ENCODE measurements at regions not wholly inside any gene's neighbourhood (a gene's known extent, or its start where the extent isn't known, plus 50 kb on each side); places are given as distances from the start of the nearest gene placed in this dataset.
"Not testable (repeated sequence)": the region's sequence is repeated elsewhere in the genome, so short reads cannot be mapped to it uniquely, and the experiment has no call there.

- WGBS (ENCODE audit: low lambda C conversion rate), result 58% methylated on average over 6 of the region's 6 CpGs
- H3K4me1 ChIP-seq (ENCODE audit: control insufficient read depth in 1 of 2, insufficient read depth in 2 of 2, low read depth in 1 of 2, low read length in 1 of 2); CTCF ChIA-PET: not testable (repeated sequence)
Measured at GRCh38 chr11:116324077-116324476, 448.7 kb downstream of the BUD13 start.

GRCh38 chr11:116317212-116317611 is 455.6 kb downstream of the BUD13 start:
- Histone ChIP-seq H3K36me3 (replicated peaks in 1 of 2; ENCODE audit: control insufficient read depth in 1 of 2, insufficient read depth in 2 of 2, low read length in 1 of 2) (no peaks in the 10 kb centered on the region), H3K27ac (ENCODE audit: low read depth in 2 of 2, low read length in 1 of 2) (no peak overlapping the region), H3K4me2 (no peak overlapping the region), H3K9me3 (no peaks in the 10 kb centered on the region; the same call in 1 of the 2 replicates), H4K20me1 (ENCODE audit: insufficient read depth) (no peaks in the 10 kb centered on the region), H3K9me2 (no peaks in the 10 kb centered on the region), H3K9ac (no peak overlapping the region), H3K4me3 (ENCODE audit: low read depth in 2 of 2, low read length in 1 of 2) (no peak overlapping the region), H3K27me3 (ENCODE audit: insufficient read depth) (no peaks in the 10 kb centered on the region), H2AFZ (ENCODE audit: low read depth) (no peak overlapping the region), H3K79me2 (ENCODE audit: insufficient read depth) (no peaks in the 10 kb centered on the region), H3F3A (replicated peaks; ENCODE audit: insufficient read depth) (peaks cover 4% of the 10 kb centered on the region), H3K4me1 (ENCODE audit: control insufficient read depth in 1 of 2, insufficient read depth in 2 of 2, low read depth in 1 of 2, low read length in 1 of 2) (peaks cover 12 to 19% of the 10 kb centered on the region in 2 experiments)
- WGBS (ENCODE audit: low lambda C conversion rate), result 53% methylated on average over 3 of the region's 3 CpGs
- ChIA-PET CTCF (no interaction called here), POLR2A (no interaction called here)
- TF ChIP-seq EP300 (IDR thresholded peaks at IDR 0.05; ENCODE audit: borderline replicate concordance in 1 of 2, low read depth in 1 of 2, low read length in 1 of 2) (no peak), CHD2 (IDR thresholded peaks at IDR 0.05; ENCODE audit: low read length, partially characterized antibody) (no peak), PBX3 (IDR thresholded peaks at IDR 0.05) (no peak), RXRA (IDR thresholded peaks at IDR 0.05; ENCODE audit: borderline replicate concordance, low read depth) (no peak), TCF12 (IDR thresholded peaks at IDR 0.05) (no peak)
- no peak for DNase-seq

More at GRCh38 chr11:116324077-116324476, 448.7 kb downstream of the BUD13 start:
- H3K79me2 ChIP-seq (ENCODE audit: insufficient read depth); H3K4me2 ChIP-seq; H3K27ac ChIP-seq (ENCODE audit: low read depth in 2 of 2, low read length in 1 of 2); H3K9ac ChIP-seq; DNase-seq; H4K20me1 ChIP-seq (ENCODE audit: insufficient read depth); POLR2A ChIA-PET; H3K36me3 ChIP-seq (replicated peaks in 1 of 2; ENCODE audit: control insufficient read depth in 1 of 2, insufficient read depth in 2 of 2, low read length in 1 of 2); H2AFZ ChIP-seq (ENCODE audit: low read depth); H3K4me3 ChIP-seq (ENCODE audit: low read depth in 2 of 2, low read length in 1 of 2); H3K27me3 ChIP-seq (ENCODE audit: insufficient read depth); H3K9me2 ChIP-seq; H3K9me3 ChIP-seq; H3F3A ChIP-seq (replicated peaks; ENCODE audit: insufficient read depth): not testable (repeated sequence)

DNA sequence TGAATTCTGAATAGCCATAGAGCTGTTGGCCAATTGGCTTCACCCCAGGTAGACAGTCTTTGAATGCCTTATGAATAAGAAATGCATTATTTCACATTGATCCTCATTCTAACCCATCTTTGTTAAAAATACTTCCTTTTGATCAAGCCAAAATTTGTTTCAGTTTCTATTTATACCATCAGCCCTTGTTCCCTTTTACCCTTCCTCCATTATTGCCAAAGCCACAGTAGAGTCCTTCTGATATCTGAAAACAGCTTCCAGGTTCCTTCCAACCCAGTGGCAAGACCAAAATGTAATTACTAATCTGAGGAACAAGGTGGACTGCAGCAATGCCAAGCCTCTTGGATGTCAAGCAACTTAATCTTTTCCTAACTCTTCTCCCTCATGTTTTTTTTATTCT is 458.8 kb downstream of the BUD13 start:
- TF ChIP-seq TEAD4 (IDR thresholded peaks at IDR 0.05; ENCODE audit: borderline replicate concordance, insufficient read depth), result no peak
- TF ChIP-seq MXI1 (IDR thresholded peaks at IDR 0.05; ENCODE audit: low read depth, low read length), result no peak
- TF ChIP-seq NFIC (IDR thresholded peaks at IDR 0.05; ENCODE audit: borderline replicate concordance), result no peak
- POLR2A ChIA-PET, result interaction anchor here (0.9 to 4.4 kb wide), 6 partner anchors 17 to 187 kb away, joined by 3 to 33 read pairs (median 10); no protein-coding TSS in a partner anchor

More for the DNA sequence above, 458.8 kb downstream of the BUD13 start:
- Histone ChIP-seq H3K9me2 (no peaks in the 10 kb centered on the region), H3K9ac (no peak overlapping the region), H3K4me2 (no peak overlapping the region), H3K27ac (ENCODE audit: low read depth in 2 of 2, low read length in 1 of 2) (peak overlapping the region in 1 of 2 experiments; percentile 100; a peak in 2 of 4 replicates), H2AFZ (ENCODE audit: low read depth) (no peak overlapping the region), H3K79me2 (ENCODE audit: insufficient read depth) (no peaks in the 10 kb centered on the region), H3F3A (replicated peaks; ENCODE audit: insufficient read depth) (peaks cover 4% of the 10 kb centered on the region), H3K9me3 (no peaks in the 10 kb centered on the region), H3K27me3 (ENCODE audit: insufficient read depth) (no peaks in the 10 kb centered on the region), H4K20me1 (ENCODE audit: insufficient read depth) (no peaks in the 10 kb centered on the region), H3K4me3 (ENCODE audit: low read depth in 2 of 2, low read length in 1 of 2) (no peak overlapping the region), H3K4me1 (ENCODE audit: control insufficient read depth in 1 of 2, insufficient read depth in 2 of 2, low read depth in 1 of 2, low read length in 1 of 2) (peaks cover 27 to 42% of the 10 kb centered on the region in 2 experiments), H3K36me3 (replicated peaks in 1 of 2; ENCODE audit: control insufficient read depth in 1 of 2, insufficient read depth in 2 of 2, low read length in 1 of 2) (no peaks in the 10 kb centered on the region)
- CTCF ChIA-PET, result interaction anchor here (0.8 to 1.7 kb wide), 9 partner anchors 11 to 185 kb away, joined by 3 to 7 read pairs (median 3); no protein-coding TSS in a partner anchor
- no peak for DNase-seq

Data from SK-N-SH (cell line).